Smooth muscle cell of the brain vasculature (primary cell): ENCODE measurements at regions not wholly inside any gene's neighbourhood (a gene's known extent, or its start where the extent isn't known, plus 50 kb on each side); places are given as distances from the start of the nearest gene placed in this dataset.

Experiments used
- DNase-seq: peaks from one replicate; pipeline ENCODE4 v3.0.0-alpha.2; 2012; ENCODE audit warnings: low read depth, low spot score

GRCh38 chr18:78146136-78147085 lies 833.2 kb upstream of the SALL3 start:
- no peak for DNase-seq

- no peak for DNase-seq
Measured at GRCh38 chr18:78150590-78150989, 829.0 kb upstream of the SALL3 start.

DNA sequence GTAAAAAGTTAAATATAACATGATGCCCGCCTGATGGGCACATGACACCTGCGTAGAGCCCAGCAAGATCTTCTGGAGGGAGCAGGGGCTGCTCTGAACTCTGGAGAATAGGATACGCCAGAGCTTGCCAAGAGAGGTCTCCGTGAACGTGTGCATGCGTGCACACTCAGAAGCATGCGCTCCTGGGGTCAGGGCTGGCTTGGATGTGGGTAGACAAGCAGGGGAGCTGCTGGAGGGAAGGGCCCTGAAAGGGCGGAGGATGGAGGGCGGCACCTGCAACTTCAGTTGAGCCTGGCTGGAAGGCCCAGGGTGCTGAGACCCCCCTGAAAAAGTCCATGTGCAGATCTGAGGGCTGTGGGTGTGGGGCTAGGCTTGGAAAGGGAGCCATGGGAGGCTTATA lies 828.4 kb upstream of the SALL3 start:
- no peak for DNase-seq

- DNase-seq: no peak
Measured at GRCh38 chr18:78151948-78152725, 827.5 kb upstream of the SALL3 start.

DNA sequence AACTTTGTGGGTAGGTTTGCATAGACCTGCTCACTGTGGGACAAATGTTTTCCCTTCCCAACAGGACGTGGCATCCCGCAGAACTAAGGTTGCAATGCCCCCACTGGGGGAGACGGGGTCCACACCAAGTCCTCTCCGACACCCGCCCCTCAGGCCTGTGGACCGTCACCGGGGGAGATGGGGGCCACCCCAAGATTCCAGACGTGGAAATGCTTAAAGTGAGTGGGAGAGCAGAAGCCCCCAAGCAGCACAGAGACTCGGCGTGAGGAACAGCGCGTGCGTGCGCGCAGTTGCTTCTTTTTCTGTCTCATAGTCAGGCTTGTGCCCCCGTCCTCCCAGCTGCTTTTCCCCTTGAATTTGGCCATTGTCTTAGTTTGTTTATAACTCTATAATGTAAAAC lies 826.3 kb upstream of the SALL3 start:
- DNase-seq: no peak

GRCh38 chr18:78154444-78154843 lies 825.2 kb upstream of the SALL3 start:
- DNase-seq: no peak

DNA sequence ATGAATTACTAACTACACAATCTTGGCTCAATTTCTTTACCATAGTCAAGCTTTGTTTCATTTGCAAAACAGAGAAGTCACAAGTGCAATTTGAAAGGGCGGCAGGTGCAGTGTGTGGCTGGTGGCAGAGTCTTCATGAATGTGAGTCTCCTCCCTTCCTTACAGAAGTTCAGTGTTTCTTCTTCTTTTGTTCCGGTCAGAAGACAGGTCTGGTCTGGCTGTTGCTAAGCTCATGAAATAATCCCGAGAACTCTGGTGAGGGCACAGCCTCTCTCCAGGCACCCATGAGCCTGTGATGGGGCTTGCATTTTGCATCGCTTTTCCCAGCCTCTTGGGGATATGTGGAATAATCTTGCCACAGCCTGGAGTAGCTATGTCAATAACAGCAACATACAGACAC lies 824.8 kb upstream of the SALL3 start:
- no peak for DNase-seq

DNA sequence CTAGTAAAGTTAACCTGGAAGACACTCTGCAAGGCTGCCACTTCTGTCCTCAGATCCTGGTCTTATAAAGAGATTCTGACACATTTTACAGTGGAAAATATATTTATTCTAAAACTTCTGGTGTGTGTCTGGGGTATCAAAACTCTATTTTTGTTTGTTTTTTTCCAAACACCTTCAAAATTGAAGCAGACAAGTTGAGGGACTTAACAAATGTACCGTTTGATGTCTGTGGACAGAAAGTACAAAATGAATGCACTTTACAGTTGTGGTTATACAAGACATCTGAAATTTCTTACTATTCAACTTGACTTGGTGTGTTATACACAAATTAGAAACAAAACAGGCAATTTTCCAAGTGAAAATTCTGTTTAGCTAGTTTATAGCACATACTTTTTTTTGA lies 823.2 kb upstream of the SALL3 start:
- no peak for DNase-seq

- no peak for DNase-seq
Measured at GRCh38 chr18:78158943-78159342, 820.7 kb upstream of the SALL3 start.

DNA sequence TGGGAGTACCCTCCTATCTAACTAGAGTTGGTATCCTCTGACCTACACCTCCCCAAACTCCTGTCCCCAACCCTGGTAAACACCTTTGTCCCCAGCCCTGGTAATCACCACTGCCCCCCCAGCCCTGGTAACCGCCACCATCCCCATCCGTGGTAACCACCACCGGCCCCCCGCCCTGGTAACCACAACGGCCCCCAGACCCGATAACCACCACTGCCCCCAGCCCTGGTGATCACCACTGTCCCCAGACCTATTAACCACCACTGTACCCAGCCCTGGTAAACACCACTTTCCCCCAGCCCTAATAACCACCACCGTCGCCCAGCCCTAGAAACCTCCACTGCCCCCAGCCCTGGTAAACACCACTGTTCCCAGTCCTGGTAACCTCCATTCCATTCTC lies 820.2 kb upstream of the SALL3 start:
- DNase-seq: no peak

DNA sequence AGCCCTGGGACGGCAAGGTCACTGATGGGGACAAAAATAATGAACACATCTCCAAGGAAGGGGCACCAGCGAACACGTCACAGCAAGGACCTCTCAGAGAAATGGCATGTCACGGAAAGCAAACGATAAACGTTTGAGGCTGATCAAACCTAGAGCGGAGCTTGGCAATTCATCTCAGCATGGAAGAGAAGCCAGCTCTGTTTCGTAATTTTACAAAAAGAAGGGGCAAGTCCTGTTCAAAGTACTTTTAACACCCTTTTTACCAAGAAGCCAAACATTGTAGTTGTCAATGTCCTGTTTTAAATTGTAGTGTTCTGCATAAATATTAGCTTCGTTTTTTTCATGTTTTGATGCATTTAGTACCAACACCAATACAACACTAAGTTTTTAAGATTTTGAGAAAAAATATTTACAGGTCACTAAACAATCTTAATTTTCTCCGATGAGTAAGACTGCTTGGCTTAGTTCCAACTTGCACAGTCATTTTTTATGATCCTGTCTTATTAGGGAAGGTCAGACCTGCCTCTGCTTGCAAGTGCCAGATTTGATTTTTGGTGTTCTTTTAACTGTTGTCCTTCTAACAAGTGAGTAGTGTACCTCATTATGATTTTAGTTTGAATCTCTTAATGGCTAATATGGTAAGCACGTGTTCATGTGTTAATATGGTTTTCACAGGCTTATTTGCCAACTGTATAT lies 818.5 kb upstream of the SALL3 start:
- DNase-seq: no peak

DNA sequence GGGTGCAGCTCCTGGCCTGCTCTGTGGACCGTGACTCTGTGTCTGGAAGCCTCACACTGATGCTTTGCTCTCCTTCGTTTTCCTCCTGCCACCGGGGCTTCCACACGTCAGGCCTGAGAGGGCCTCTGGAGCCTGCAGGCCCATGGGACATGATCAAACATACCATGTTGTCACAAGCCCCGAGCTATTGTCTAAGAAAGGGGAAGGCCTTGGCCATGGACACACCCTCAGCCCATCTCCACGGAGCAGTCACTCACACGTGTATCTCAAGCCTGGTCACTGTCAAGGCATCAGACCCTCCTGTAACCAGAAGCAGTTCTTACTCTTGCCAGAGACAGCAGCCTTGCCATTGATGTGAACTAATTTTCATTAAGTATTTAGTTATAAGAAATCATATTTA lies 814.1 kb upstream of the SALL3 start:
- no peak for DNase-seq

DNA sequence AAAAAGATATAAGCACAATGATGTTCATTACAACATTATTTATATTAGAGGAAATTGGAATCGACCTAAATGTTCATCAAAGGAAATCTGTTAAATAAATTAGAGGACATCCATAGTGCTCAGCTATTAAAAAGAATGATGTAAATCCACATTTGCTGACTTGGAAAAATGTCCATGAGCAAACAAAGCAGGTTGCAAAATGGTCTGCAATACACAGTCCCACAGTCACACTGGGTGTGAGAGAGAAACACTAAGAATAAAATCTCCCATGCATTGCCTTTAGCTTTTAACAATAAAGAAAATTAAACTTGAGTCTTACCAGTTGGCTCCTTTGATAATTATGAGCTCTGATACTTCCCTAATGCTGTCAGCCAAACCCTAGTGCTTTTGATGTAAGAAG lies 811.1 kb upstream of the SALL3 start:
- no peak for DNase-seq

GRCh38 chr18:78169174-78169864 lies 810.3 kb upstream of the SALL3 start:
- no peak for DNase-seq

GRCh38 chr18:78171954-78172353 lies 807.7 kb upstream of the SALL3 start:
- no peak for DNase-seq

DNA sequence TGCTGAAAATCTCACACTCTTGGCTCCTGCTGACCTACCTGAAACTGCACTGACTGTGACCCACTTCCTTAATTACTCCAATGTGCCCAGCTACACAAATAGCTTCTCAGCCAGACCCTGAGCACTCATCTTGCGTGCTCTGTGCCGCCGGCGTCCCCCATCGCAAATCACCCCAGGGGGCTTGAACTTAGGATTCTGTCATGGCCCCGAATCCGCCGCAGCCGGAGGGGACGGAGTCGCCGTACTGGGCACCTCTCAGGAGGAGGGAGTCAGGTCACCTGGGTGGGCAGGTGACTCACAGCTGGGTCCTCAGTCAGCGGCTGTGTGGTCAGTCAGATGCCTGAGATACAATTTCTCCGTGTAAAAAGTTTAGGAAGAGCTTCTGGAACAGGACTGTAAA lies 804.9 kb upstream of the SALL3 start:
- DNase-seq: no peak

DNA sequence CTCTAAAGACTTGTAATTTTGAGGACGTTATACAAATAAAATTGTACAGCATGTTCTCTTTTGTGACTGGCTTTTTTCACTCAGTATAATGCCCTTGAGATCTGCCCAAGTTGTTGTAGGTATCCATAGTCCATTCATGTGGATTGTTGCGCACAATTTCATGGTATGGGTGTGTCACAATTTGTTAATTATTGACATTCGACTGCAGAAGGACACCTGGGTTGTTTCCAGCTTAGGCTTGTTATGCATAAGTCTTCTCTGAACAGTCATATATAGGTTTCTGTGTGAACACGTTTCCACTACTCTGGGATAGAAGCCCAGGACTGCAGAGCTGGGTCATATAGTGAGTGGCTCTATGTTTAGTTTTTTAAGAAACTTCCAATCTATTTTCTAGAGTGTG lies 800.8 kb upstream of the SALL3 start:
- DNase-seq: no peak

GRCh38 chr18:78180741-78181140 lies 798.9 kb upstream of the SALL3 start:
- no peak for DNase-seq

DNA sequence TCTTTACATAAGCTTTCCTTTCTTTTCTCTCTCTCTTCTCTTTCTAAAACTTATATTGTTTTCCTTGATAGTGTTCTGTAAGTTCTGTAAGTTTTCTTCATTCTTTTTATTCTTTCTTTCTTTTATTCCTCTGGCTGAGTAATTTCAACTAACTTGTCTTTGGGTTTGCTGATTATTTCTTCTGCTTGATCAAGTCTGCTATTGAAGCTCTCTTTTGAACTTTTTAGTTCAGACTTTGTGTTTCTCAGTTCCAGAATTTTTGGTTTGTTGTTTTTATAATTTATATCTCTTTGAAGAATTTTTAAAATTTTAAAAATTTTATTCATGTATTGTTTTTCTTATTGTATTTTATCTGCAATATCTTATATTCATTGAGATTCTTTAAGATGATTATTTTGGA lies 795.8 kb upstream of the SALL3 start:
- DNase-seq: no peak

- DNase-seq: no peak
Measured at GRCh38 chr18:78191276-78191675, 788.3 kb upstream of the SALL3 start.

GRCh38 chr18:78192054-78192453 lies 787.6 kb upstream of the SALL3 start:
- DNase-seq: no peak

GRCh38 chr18:78196280-78196679 lies 783.3 kb upstream of the SALL3 start:
- DNase-seq: no peak
